Astrocyte (in vitro differentiated cells and primary cell): ENCODE measurements at regions not wholly inside any gene's neighbourhood (a gene's known extent, or its start where the extent isn't known, plus 50 kb on each side); places are given as distances from the start of the nearest gene placed in this dataset.

Source experiments
- DNase-seq: peaks from one replicate; pipeline ENCODE4 v3.0.0-alpha.2; 2010; ENCODE audit warnings: low read depth
- FAIRE-seq: peaks from 2 replicates; lab custom pipeline; 2011; peaks lifted over from hg19 to GRCh38; lab: Jason Lieb, UNC
- H2AFZ ChIP-seq: 2 replicates; pipeline ENCODE4 v1.6.0; 2012; ENCODE audit warnings: low read depth, low read length, inconsistent platforms
- H3K27ac ChIP-seq: 2 replicates; pipeline ENCODE4 v1.5.1; 2011; ENCODE audit warnings: low read depth, low read length, inconsistent platforms
- H3K27me3 ChIP-seq: 2 replicates; pipeline ENCODE4 v1.6.0; 2011; ENCODE audit warnings: low read length, inconsistent platforms; ENCODE audit not compliant: insufficient read depth
- H3K36me3 ChIP-seq: 2 replicates; pipeline ENCODE4 v1.5.1; 2011; ENCODE audit warnings: low read length, inconsistent platforms; ENCODE audit not compliant: insufficient read depth
- H3K4me1 ChIP-seq: 2 replicates; pipeline ENCODE4 v1.5.1; 2011; ENCODE audit warnings: low read length, inconsistent platforms; ENCODE audit not compliant: insufficient read depth
- H3K4me2 ChIP-seq: 2 replicates; pipeline ENCODE4 v1.6.0; 2012; ENCODE audit warnings: low read length, inconsistent platforms
- H3K4me3 ChIP-seq: 2 replicates; pipeline ENCODE4 v1.5.1; 2011; ENCODE audit warnings: low read depth, mild to moderate bottlenecking, low read length, inconsistent platforms; ENCODE audit not compliant: insufficient read depth
- H3K79me2 ChIP-seq: 2 replicates; pipeline ENCODE4 v1.6.0; 2012; ENCODE audit warnings: mild to moderate bottlenecking, low read length, inconsistent platforms; ENCODE audit not compliant: insufficient read depth
- H3K9ac ChIP-seq: 2 replicates; pipeline ENCODE4 v1.6.0; 2012; ENCODE audit warnings: mild to moderate bottlenecking, low read length, inconsistent platforms
- H3K9me3 ChIP-seq: 2 replicates; pipeline ENCODE4 v1.5.1; 2012; ENCODE audit warnings: low read depth, mild to moderate bottlenecking, low read length, inconsistent platforms; ENCODE audit not compliant: insufficient read depth
- H4K20me1 ChIP-seq: 2 replicates; pipeline ENCODE4 v1.6.0; 2012; ENCODE audit warnings: low read length, inconsistent platforms; ENCODE audit not compliant: insufficient read depth
- H3K27ac Mint-ChIP-seq: one replicate; pipeline ENCODE4 v1.8.0; 2021; ENCODE audit warnings: mild to moderate bottlenecking, mixed read lengths; ENCODE audit not compliant: unreplicated experiment
- H3K27me3 Mint-ChIP-seq: one replicate; pipeline ENCODE4 v1.8.0; 2021; ENCODE audit warnings: low read depth, mixed read lengths; ENCODE audit not compliant: unreplicated experiment
- H3K36me3 Mint-ChIP-seq: one replicate; pipeline ENCODE4 v1.8.0; 2021; ENCODE audit warnings: low read depth, mixed read lengths; ENCODE audit not compliant: unreplicated experiment
- H3K4me1 Mint-ChIP-seq: one replicate; pipeline ENCODE4 v1.8.0; 2021; ENCODE audit warnings: low read depth, mixed read lengths; ENCODE audit not compliant: unreplicated experiment
- H3K4me3 Mint-ChIP-seq: one replicate; pipeline ENCODE4 v1.8.0; 2021; ENCODE audit warnings: mild to moderate bottlenecking, moderate library complexity, mixed read lengths; ENCODE audit not compliant: unreplicated experiment
- H3K9me3 Mint-ChIP-seq: one replicate; pipeline ENCODE4 v1.8.0; 2021; ENCODE audit warnings: mild to moderate bottlenecking, mixed read lengths; ENCODE audit not compliant: unreplicated experiment
- EZH2 ChIP-seq: IDR thresholded peaks from 2 replicates; pipeline ENCODE4 v1.6.1; 2012; ENCODE audit warnings: mild to moderate bottlenecking, low read length, inconsistent platforms; ENCODE audit not compliant: insufficient read depth
- TF ChIP-seq, protein P1 (sequence below): IDR thresholded peaks from 2 replicates; pipeline ENCODE4 v1.5.1; 2011; ENCODE audit warnings: low read depth, mild to moderate bottlenecking, inconsistent platforms, low read length, moderate library complexity; ENCODE audit not compliant: insufficient read depth

DNA sequence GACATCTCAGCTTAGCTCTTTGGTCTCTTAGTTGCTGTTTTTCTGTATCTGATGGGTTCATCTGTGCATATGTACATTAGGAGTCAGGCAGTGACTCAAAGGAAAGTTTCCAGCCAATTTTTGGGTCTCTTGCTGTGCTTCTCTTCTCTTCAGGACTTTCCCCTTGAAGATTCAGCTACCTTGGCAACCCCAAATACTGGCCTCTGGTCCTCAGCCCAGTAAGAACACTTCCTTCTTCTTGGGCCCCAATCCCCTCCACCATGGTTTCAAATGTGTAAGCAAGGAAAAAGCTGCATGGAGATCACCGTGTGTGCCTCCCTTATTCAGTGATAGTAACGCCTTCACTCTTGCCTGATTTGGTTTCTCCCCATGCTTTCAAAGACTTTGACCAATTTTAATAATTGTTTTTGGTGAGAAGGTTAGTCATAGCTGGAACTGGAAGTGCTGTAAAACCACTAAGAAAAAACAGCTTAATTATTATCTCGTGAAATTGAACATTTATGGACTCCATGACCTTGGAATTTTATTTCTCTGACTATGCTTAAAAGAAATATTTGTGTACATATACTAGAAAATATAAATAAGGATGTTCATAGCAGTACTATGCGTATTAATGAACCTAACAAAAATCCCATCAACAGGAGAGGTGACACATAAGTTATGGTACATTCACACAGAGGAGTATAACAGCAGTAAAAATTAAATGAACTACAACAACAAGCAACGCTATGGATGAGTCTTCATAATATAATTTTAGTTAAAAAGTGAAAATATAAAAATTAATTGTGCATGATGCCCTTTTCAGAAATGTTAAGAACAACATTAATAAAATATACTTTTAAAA lies 125.3 kb upstream of the BCL6 start:
- H3K36me3 ChIP-seq = no peaks in the 10 kb centered on the region
- Mint-ChIP-seq H3K27me3 (no peaks in the 10 kb centered on the region), H3K4me3 (no peak overlapping the region), H3K9me3 (no peaks in the 10 kb centered on the region), H3K36me3 (no peaks in the 10 kb centered on the region), H3K27ac (no peak overlapping the region), H3K4me1 (no peaks in the 10 kb centered on the region)
- H3K4me2 ChIP-seq = no peak overlapping the region
- H4K20me1 ChIP-seq = no peaks in the 10 kb centered on the region
- no peak for TF ChIP-seq EZH2
- TF ChIP-seq, protein P1, sequence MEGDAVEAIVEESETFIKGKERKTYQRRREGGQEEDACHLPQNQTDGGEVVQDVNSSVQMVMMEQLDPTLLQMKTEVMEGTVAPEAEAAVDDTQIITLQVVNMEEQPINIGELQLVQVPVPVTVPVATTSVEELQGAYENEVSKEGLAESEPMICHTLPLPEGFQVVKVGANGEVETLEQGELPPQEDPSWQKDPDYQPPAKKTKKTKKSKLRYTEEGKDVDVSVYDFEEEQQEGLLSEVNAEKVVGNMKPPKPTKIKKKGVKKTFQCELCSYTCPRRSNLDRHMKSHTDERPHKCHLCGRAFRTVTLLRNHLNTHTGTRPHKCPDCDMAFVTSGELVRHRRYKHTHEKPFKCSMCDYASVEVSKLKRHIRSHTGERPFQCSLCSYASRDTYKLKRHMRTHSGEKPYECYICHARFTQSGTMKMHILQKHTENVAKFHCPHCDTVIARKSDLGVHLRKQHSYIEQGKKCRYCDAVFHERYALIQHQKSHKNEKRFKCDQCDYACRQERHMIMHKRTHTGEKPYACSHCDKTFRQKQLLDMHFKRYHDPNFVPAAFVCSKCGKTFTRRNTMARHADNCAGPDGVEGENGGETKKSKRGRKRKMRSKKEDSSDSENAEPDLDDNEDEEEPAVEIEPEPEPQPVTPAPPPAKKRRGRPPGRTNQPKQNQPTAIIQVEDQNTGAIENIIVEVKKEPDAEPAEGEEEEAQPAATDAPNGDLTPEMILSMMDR = no peak
- H2AFZ ChIP-seq = no peak overlapping the region
- H3K27me3 ChIP-seq = no peaks in the 10 kb centered on the region
- no peak overlapping the region for H3K9ac ChIP-seq
- H3K27ac ChIP-seq = no peak overlapping the region
- H3K79me2 ChIP-seq = no peaks in the 10 kb centered on the region
- H3K4me3 ChIP-seq = no peak overlapping the region
- H3K9me3 ChIP-seq = no peaks in the 10 kb centered on the region
- FAIRE-seq (no peak), DNase-seq (no peak)
- H3K4me1 ChIP-seq = no peaks in the 10 kb centered on the region

DNA sequence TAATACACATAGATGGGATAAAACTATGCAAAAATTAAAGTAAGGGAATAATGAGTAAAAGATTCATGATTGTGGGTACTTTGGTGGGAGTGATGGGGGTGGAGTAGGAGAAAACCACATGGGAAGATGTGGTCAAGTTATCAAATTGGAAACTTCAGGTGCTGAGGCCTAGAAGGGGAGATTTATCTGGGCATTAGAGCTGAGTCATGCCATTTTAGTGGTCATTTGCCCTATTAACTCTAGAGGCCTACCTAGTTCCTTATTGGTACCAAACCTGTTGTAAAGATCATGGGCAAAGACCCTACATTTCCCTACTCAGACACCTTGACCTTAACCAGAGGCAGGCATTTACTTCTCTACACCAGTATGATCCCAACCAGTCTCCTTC lies 125.9 kb upstream of the BCL6 start:
- no peaks in the 10 kb centered on the region for H4K20me1 ChIP-seq
- H3K4me1 Mint-ChIP-seq = no peaks in the 10 kb centered on the region
- no peak overlapping the region for H3K27ac Mint-ChIP-seq
- H3K9me3 Mint-ChIP-seq = no peaks in the 10 kb centered on the region
- no peaks in the 10 kb centered on the region for H3K4me1 ChIP-seq
- no peak overlapping the region for H3K9ac ChIP-seq
- H3K4me3 ChIP-seq = no peak overlapping the region
- DNase-seq = no peak
- no peaks in the 10 kb centered on the region for H3K36me3 Mint-ChIP-seq
- H3K27ac ChIP-seq = no peak overlapping the region
- no peaks in the 10 kb centered on the region for H3K79me2 ChIP-seq
- H2AFZ ChIP-seq = no peak overlapping the region
- no peak overlapping the region for H3K4me2 ChIP-seq
- H3K4me3 Mint-ChIP-seq = no peak overlapping the region
- H3K27me3 Mint-ChIP-seq = no peaks in the 10 kb centered on the region
- FAIRE-seq = no peak
- no peaks in the 10 kb centered on the region for H3K27me3 ChIP-seq
- TF ChIP-seq, protein P1 = no peak
- H3K9me3 ChIP-seq = no peaks in the 10 kb centered on the region
- no peaks in the 10 kb centered on the region for H3K36me3 ChIP-seq

DNA sequence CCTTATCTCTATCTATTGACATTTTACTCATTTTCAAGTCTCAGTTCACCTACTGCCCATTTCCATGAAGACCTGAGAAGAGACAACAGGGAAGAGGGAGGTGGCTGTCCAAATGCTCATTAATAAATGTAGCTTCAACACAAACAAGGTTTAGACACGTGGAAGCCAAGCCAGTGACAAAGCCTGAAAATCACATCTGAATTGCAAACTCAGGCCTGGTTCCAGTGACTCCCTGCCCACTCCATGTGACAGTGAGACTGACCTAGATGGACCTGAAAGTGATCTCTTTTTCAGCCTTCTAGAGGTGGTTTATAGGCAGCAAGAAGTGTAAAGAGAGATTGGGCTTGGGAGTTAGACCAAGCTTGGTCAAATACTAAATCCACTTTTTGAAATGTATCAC lies 126.6 kb upstream of the BCL6 start:
- Histone ChIP-seq H3K36me3 (no peaks in the 10 kb centered on the region), H3K4me3 (no peak overlapping the region), H2AFZ (no peak overlapping the region), H4K20me1 (no peaks in the 10 kb centered on the region), H3K27ac (no peak overlapping the region), H3K4me1 (no peaks in the 10 kb centered on the region), H3K79me2 (no peaks in the 10 kb centered on the region), H3K9ac (no peak overlapping the region), H3K9me3 (no peaks in the 10 kb centered on the region), H3K4me2 (no peak overlapping the region), H3K27me3 (no peaks in the 10 kb centered on the region)
- H3K9me3 Mint-ChIP-seq = no peaks in the 10 kb centered on the region
- H3K36me3 Mint-ChIP-seq = no peaks in the 10 kb centered on the region
- H3K27me3 Mint-ChIP-seq = no peaks in the 10 kb centered on the region
- no peak for TF ChIP-seq EZH2
- TF ChIP-seq, protein P1 = no peak
- DNase-seq (no peak), FAIRE-seq (no peak)
- no peaks in the 10 kb centered on the region for H3K4me1 Mint-ChIP-seq
- no peak overlapping the region for H3K27ac Mint-ChIP-seq
- H3K4me3 Mint-ChIP-seq = no peak overlapping the region
